IMR-90 (cell line): ENCODE measurements at regions not wholly inside any gene's neighbourhood (a gene's known extent, or its start where the extent isn't known, plus 50 kb on each side); places are given as distances from the start of the nearest gene placed in this dataset.

Source experiments
- CEBPB ChIP-seq: IDR thresholded peaks from 2 replicates; pipeline ENCODE4 v1.6.1; 2012; ENCODE audit warnings: low read depth, low read length, improper control_type of control experiment
- FOS ChIP-seq: fragments of 150-350 bp; IDR thresholded peaks from 2 replicates; pipeline ENCODE4 v1.6.1; 2016; ENCODE audit warnings: low read depth, low read length
- MAFK ChIP-seq: IDR thresholded peaks from 2 replicates; pipeline ENCODE4 v1.6.1; 2012; ENCODE audit warnings: low read depth, low read length, improper control_type of control experiment
- MXI1 ChIP-seq: IDR thresholded peaks from 2 replicates; pipeline ENCODE4 v1.6.1; 2012; ENCODE audit warnings: low read depth, mild to moderate bottlenecking, low read length, moderate library complexity, borderline replicate concordance
- POLR2A ChIP-seq: IDR thresholded peaks from 2 replicates; pipeline ENCODE4 v1.6.1; 2012; ENCODE audit warnings: mild to moderate bottlenecking, low read depth, low read length
- RAD21 ChIP-seq: IDR thresholded peaks from 2 replicates; pipeline ENCODE4 v1.6.1; 2012; ENCODE audit warnings: low read length, improper control_type of control experiment
- RFX5 ChIP-seq: IDR thresholded peaks from 2 replicates; pipeline ENCODE4 v1.8.0; 2012; ENCODE audit warnings: low read depth, mild to moderate bottlenecking, low read length, moderate library complexity
- TF ChIP-seq, protein P1 (sequence below): conservative IDR thresholded peaks from 2 replicates; pipeline ENCODE4 v1.5.1; 2012; ENCODE audit warnings: mild to moderate bottlenecking, low read depth, low read length, improper control_type of control experiment

DNA sequence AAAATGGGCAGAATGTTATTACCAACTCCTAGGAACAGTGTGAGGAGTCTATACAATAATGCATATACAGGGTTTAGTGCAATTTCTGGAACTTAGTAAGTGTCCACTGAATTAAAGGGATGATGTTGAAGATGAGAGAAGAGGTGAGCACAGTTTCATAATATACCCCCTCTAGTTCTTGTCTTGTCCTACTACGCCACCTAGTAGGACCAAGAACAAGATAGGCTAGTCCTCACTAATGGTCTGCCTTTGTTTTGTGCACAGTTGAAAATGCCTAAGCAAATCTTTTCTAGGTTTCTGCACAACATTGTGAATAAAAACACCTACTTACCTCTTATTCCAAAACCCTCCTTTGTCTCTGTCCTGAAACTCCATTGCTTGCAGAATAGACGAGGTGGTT is 670.2 kb downstream of the CDH8 start:
- TF ChIP-seq, protein P1, sequence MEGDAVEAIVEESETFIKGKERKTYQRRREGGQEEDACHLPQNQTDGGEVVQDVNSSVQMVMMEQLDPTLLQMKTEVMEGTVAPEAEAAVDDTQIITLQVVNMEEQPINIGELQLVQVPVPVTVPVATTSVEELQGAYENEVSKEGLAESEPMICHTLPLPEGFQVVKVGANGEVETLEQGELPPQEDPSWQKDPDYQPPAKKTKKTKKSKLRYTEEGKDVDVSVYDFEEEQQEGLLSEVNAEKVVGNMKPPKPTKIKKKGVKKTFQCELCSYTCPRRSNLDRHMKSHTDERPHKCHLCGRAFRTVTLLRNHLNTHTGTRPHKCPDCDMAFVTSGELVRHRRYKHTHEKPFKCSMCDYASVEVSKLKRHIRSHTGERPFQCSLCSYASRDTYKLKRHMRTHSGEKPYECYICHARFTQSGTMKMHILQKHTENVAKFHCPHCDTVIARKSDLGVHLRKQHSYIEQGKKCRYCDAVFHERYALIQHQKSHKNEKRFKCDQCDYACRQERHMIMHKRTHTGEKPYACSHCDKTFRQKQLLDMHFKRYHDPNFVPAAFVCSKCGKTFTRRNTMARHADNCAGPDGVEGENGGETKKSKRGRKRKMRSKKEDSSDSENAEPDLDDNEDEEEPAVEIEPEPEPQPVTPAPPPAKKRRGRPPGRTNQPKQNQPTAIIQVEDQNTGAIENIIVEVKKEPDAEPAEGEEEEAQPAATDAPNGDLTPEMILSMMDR: no peak
- TF ChIP-seq MXI1: no peak
- TF ChIP-seq RAD21: no peak
- no peak for TF ChIP-seq RFX5
- TF ChIP-seq POLR2A: no peak
- TF ChIP-seq CEBPB: no peak
- no peak for TF ChIP-seq MAFK
- no peak for TF ChIP-seq FOS
